Ammon's horn (tissue), 1 donor: ENCODE measurements at regions not wholly inside any gene's neighbourhood (a gene's known extent, or its start where the extent isn't known, plus 50 kb on each side); places are given as distances from the start of the nearest gene placed in this dataset.
"Not testable (repeated sequence)": the region's sequence is repeated elsewhere in the genome, so short reads cannot be mapped to it uniquely, and the experiment has no call there.

Source experiments
- DNase-seq: peaks from one replicate; pipeline ENCODE4 v3.0.0-alpha.2; 2016; ENCODE audit warnings: low spot score

- DNase-seq = no peak
These were observed 542.1 kb upstream of the ID2 start for GRCh38 chr2:8139668-8140200.

GRCh38 chr2:8141079-8141707 is 540.7 kb upstream of the ID2 start:
- DNase-seq = no peak

- no peak for DNase-seq
These were observed 540.1 kb upstream of the ID2 start for GRCh38 chr2:8141780-8142179.

GRCh38 chr2:8142461-8142860 is 539.4 kb upstream of the ID2 start:
- DNase-seq = no peak

GRCh38 chr2:8144131-8144631 is 537.7 kb upstream of the ID2 start:
- no peak for DNase-seq

- no peak for DNase-seq
These were observed 537.1 kb upstream of the ID2 start for GRCh38 chr2:8144785-8145184.

- not testable (repeated sequence) for DNase-seq
These were observed 536.5 kb upstream of the ID2 start for GRCh38 chr2:8145375-8145774.

- DNase-seq = no peak
These were observed 535.5 kb upstream of the ID2 start for GRCh38 chr2:8146132-8147005.

- no peak for DNase-seq
These were observed 533.4 kb upstream of the ID2 start for GRCh38 chr2:8148260-8149006.

- DNase-seq = no peak
These were observed 532.9 kb upstream of the ID2 start for GRCh38 chr2:8149007-8149405.

GRCh38 chr2:8149985-8150539 is 531.8 kb upstream of the ID2 start:
- no peak for DNase-seq

GRCh38 chr2:8151888-8152287 is 530.0 kb upstream of the ID2 start:
- DNase-seq = no peak

GRCh38 chr2:8152392-8153257 is 529.2 kb upstream of the ID2 start:
- no peak for DNase-seq

- DNase-seq = no peak
These were observed 528.6 kb upstream of the ID2 start for GRCh38 chr2:8153258-8153718.

- no peak for DNase-seq
These were observed 527.6 kb upstream of the ID2 start for GRCh38 chr2:8154270-8154669.

- no peak for DNase-seq
These were observed 526.9 kb upstream of the ID2 start for GRCh38 chr2:8154936-8155335.

GRCh38 chr2:8157621-8158430 is 524.0 kb upstream of the ID2 start:
- no peak for DNase-seq

GRCh38 chr2:8158711-8159110 is 523.1 kb upstream of the ID2 start:
- no peak for DNase-seq

GRCh38 chr2:8159211-8159965 is 522.5 kb upstream of the ID2 start:
- DNase-seq = no peak
